ENCODE measurements at regions not wholly inside any gene's neighbourhood (a gene's known extent, or its start where the extent isn't known, plus 50 kb on each side); places are given as distances from the start of the nearest gene placed in this dataset.

DNA sequence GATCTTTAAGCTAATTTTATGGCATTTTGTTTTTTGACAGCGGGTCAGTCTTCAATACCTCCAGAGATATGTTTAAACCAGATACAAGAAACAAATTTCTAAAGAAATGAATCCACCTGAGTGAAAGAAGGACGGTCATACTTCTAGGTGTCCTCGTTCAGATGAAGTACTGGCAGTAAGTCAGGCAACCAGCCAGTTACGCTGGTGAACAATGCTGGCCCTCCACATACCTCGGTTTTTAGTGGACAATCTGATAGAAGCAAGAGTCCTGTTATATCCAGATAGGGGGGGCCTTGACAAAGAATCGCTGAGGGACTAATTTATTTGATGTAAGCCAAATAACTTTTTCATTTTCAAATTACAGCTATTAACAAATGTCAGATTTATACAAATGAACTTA lies 266.4 kb upstream of the KLF14 start:
- no peak overlapping the region for H3K4me3 ChIP-seq
- intact Hi-C loops (cut with DNase I; ENCODE audit: low total_unique reads): no loop called here
- no peak for DNase-seq
- H3K36me3 ChIP-seq: peaks cover 9 to 28% (median 11%) of the 10 kb centered on the region in 3 donors
- peak overlapping the region in 1 of 2 donors; percentile 7 for H3K27ac ChIP-seq
- peaks cover 0 to 61% (median 37%) of the 10 kb centered on the region in 4 donors for H3K4me1 ChIP-seq
- H3K27me3 ChIP-seq: no peaks in the 10 kb centered on the region
- H3K9me3 ChIP-seq: no peaks in the 10 kb centered on the region
- no peak for TF ChIP-seq CTCF (IDR thresholded peaks at IDR 0.05)

DNA sequence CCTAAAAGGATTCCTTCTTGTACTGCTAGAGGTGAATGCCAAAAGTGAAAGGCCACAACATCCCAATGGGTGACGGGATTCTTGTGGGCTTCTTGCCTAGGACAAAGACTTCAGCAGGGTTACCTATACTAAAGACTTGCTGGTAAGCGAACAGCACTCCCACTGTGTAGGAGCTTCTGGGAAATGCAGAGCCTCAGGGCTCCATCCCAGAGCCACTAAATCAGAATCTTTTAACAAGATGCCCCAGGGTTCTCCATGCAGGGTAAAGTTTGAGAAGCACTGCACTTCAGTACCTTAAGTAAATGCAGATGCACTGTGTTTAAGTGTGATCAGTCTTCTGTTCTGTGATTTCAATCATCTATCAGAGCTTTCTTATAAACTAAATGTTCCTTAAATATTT lies 266.9 kb upstream of the KLF14 start:
- Histone ChIP-seq H3K27ac (no peak overlapping the region), H3K36me3 (peaks cover 9 to 28% (median 11%) of the 10 kb centered on the region in 3 donors), H3K4me3 (no peak overlapping the region), H3K9me3 (no peaks in the 10 kb centered on the region), H3K4me1 (peaks cover 0 to 56% (median 32%) of the 10 kb centered on the region in 4 donors), H3K27me3 (no peaks in the 10 kb centered on the region)
- no peak for TF ChIP-seq CTCF (IDR thresholded peaks at IDR 0.05)
- no peak for DNase-seq
- intact Hi-C loops (cut with DNase I; ENCODE audit: low total_unique reads): no loop called here

GRCh38 chr7:131002600-131002999 lies 268.6 kb upstream of the KLF14 start:
- TF ChIP-seq CTCF (IDR thresholded peaks at IDR 0.05): no peak
- peaks cover 9 to 28% (median 11%) of the 10 kb centered on the region in 3 donors for H3K36me3 ChIP-seq
- no peak overlapping the region for H3K27ac ChIP-seq
- H3K9me3 ChIP-seq: no peaks in the 10 kb centered on the region
- no peak for DNase-seq
- H3K4me3 ChIP-seq: no peak overlapping the region
- H3K4me1 ChIP-seq: peaks cover 0 to 50% (median 31%) of the 10 kb centered on the region in 4 donors
- no peaks in the 10 kb centered on the region for H3K27me3 ChIP-seq
- intact Hi-C loops (cut with DNase I; ENCODE audit: low total_unique reads): no loop called here

- Histone ChIP-seq H3K9me3 (no peaks in the 10 kb centered on the region), H3K27me3 (no peaks in the 10 kb centered on the region), H3K27ac (no peak overlapping the region), H3K36me3 (peaks cover 9 to 28% (median 11%) of the 10 kb centered on the region in 3 donors), H3K4me1 (peaks cover 0 to 50% (median 33%) of the 10 kb centered on the region in 4 donors), H3K4me3 (no peak overlapping the region)
- DNase-seq: no peak
- no peak for TF ChIP-seq CTCF (IDR thresholded peaks at IDR 0.05)
- intact Hi-C loops (cut with DNase I; ENCODE audit: low total_unique reads): no loop called here
Observed at GRCh38 chr7:131003634-131004033, 269.6 kb upstream of the KLF14 start.

DNA sequence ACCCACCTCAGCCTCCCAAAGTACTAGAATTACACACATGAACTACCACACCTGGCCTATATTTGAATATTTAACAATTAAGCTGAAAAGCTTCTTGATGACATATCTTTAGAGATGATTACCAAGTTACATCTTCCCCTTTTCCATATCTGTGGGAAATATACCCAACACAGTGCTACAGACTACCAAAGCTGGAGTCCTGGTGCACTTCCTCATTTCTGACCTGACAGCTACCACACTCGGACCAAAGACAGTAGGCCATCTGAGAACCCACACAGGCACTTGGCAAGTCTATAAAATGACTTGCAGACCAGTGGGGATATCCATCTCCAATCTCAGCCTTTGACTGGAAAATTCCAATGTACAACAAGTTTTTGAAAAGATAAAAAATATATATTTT lies 270.4 kb upstream of the KLF14 start:
- no peak for TF ChIP-seq CTCF (IDR thresholded peaks at IDR 0.05)
- Histone ChIP-seq H3K4me1 (peaks cover 0 to 50% (median 35%) of the 10 kb centered on the region in 4 donors), H3K36me3 (peaks cover 9 to 28% (median 11%) of the 10 kb centered on the region in 3 donors), H3K27me3 (no peaks in the 10 kb centered on the region), H3K4me3 (no peak overlapping the region), H3K27ac (no peak overlapping the region), H3K9me3 (no peaks in the 10 kb centered on the region)
- intact Hi-C loops (cut with DNase I; ENCODE audit: low total_unique reads): no loop called here
- no peak for DNase-seq
